Keratinocyte (primary cell): ENCODE measurements at regions not wholly inside any gene's neighbourhood (a gene's known extent, or its start where the extent isn't known, plus 50 kb on each side); places are given as distances from the start of the nearest gene placed in this dataset.

ENCODE experiments used
- DNase-seq: peaks from one replicate; pipeline ENCODE4 v3.0.0-alpha.2; 2011; ENCODE audit warnings: low read depth, missing footprints, low spot score
- FAIRE-seq: peaks from 2 replicates; lab custom pipeline; 2011; peaks lifted over from hg19 to GRCh38; lab: Jason Lieb, UNC
- H2AFZ ChIP-seq: 2 replicates; pipeline ENCODE4 v1.6.0; 2012; ENCODE audit warnings: low read length, control low read depth, inconsistent platforms; ENCODE audit not compliant: control insufficient read depth
- H3K27ac ChIP-seq: 2 replicates; pipeline ENCODE4 v1.5.1; 2011; ENCODE audit warnings: low read length; ENCODE audit not compliant: control insufficient read depth, insufficient read depth
- H3K27me3 ChIP-seq: 3 replicates; pipeline ENCODE4 v1.6.0; 2011; ENCODE audit warnings: low read length; ENCODE audit not compliant: control insufficient read depth, insufficient read depth; ENCODE audit errors: extremely low read depth
- H3K36me3 ChIP-seq, 2 experiments: 2 replicates in 1 of 2; 3 replicates in 1 of 2; pipeline ENCODE4 v1.5.1; 2011; ENCODE audit warnings: low read length in 2 of 2, mild to moderate bottlenecking in 1 of 2; ENCODE audit not compliant: control insufficient read depth in 2 of 2, insufficient read depth in 2 of 2; ENCODE audit errors: extremely low read depth in 1 of 2
- H3K4me1 ChIP-seq: 3 replicates; pipeline ENCODE4 v1.5.1; 2011; ENCODE audit warnings: low read length; ENCODE audit not compliant: control insufficient read depth, insufficient read depth; ENCODE audit errors: extremely low read depth
- H3K4me2 ChIP-seq: 3 replicates; pipeline ENCODE4 v1.6.0; 2011; ENCODE audit warnings: low read depth, low read length; ENCODE audit not compliant: control insufficient read depth, insufficient read depth; ENCODE audit errors: extremely low read depth
- H3K4me3 ChIP-seq, 3 experiments: fragments of 200-600 bp in 1 of 3; sonication (generic) in 1 of 3; 2 replicates in 2 of 3; 3 replicates in 1 of 3; pipeline ENCODE4 v1.5.1; 2011 to 2016; ENCODE audit warnings: low read length in 3 of 3, mild to moderate bottlenecking in 3 of 3, control low read depth in 2 of 3, inconsistent platforms in 1 of 3, low read depth in 1 of 3, mixed read lengths in 1 of 3, mixed run types in 1 of 3, moderate library complexity in 1 of 3; ENCODE audit not compliant: control insufficient read depth in 2 of 3, insufficient read depth in 2 of 3; ENCODE audit errors: extremely low read depth in 1 of 3
- H3K79me2 ChIP-seq: 2 replicates; pipeline ENCODE4 v1.6.0; 2012; ENCODE audit warnings: low read length; ENCODE audit not compliant: control insufficient read depth, insufficient read depth
- H3K9ac ChIP-seq: 3 replicates; pipeline ENCODE4 v1.6.0; 2011; ENCODE audit warnings: low read length; ENCODE audit not compliant: control insufficient read depth, insufficient read depth; ENCODE audit errors: extremely low read depth
- H3K9me1 ChIP-seq: 3 replicates; pipeline ENCODE4 v1.6.0; 2011; ENCODE audit warnings: low read length; ENCODE audit not compliant: control insufficient read depth, insufficient read depth; ENCODE audit errors: extremely low read depth
- H3K9me3 ChIP-seq: 2 replicates; pipeline ENCODE4 v1.5.1; 2012; ENCODE audit warnings: low read depth, low read length; ENCODE audit not compliant: control insufficient read depth
- H4K20me1 ChIP-seq: 3 replicates; pipeline ENCODE4 v1.6.0; 2011; ENCODE audit warnings: low read length; ENCODE audit not compliant: control insufficient read depth, insufficient read depth; ENCODE audit errors: extremely low read depth
- EZH2 ChIP-seq: IDR thresholded peaks from one replicate; pipeline ENCODE4 v1.6.1; 2012; ENCODE audit warnings: inconsistent platforms, mild to moderate bottlenecking, low read length, moderate library complexity
- dilution Hi-C: fragments of 300-500 bp; cut with MboI; formaldehyde crosslinking; loops from one replicate; pipeline ENCODE4 v1.7.0; 2020; ENCODE audit warnings: low sequenced_read_pairs; ENCODE audit not compliant: extremely low pct_ligation_motif_present
- TF ChIP-seq, protein P1 (sequence below), 3 experiments: IDR thresholded peaks in 1 of 3; conservative IDR thresholded peaks in 1 of 3; optimal IDR thresholded peaks in 1 of 3; 2 replicates in 2 of 3; 3 replicates in 1 of 3; pipeline versions ENCODE3 to v1.5.1; 2011; ENCODE audit warnings: low read length in 3 of 3, mild to moderate bottlenecking in 3 of 3, moderate library complexity in 2 of 3, control low read depth in 1 of 3, inconsistent platforms in 1 of 3; ENCODE audit not compliant: insufficient read depth in 2 of 3; ENCODE audit errors: extremely low read depth in 1 of 3

DNA sequence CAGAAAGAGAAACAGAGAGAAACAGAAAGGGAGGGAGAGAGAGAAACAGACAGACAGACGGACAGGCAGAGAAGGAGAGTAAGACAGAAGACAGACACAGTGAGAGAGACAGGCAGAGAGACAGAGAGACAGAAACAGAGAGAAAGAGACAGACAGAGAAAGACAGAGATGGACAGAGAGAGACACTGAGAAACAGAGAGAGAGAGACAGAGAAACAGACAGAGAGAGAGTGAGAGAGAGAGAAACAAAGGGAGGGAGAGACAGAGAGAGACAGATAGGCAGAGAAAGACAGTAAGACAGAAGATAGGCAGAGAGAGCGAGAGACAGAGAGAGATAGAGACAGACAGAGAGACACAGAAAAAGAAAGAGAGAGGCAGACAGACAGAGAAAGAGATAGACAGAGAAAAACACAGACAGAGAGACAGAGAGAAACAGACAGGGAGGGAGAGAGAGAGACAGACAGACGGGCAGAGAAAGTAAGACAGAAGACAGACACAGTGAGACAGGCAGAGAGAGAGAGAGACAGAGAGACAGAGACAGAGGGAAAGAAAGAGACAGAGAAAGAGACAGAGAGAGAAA is 753.4 kb upstream of the DEFB115 start:
- no peaks in the 10 kb centered on the region for H3K9me1 ChIP-seq
- H3K79me2 ChIP-seq, result no peaks in the 10 kb centered on the region
- H3K4me1 ChIP-seq, result no peaks in the 10 kb centered on the region
- no peak overlapping the region for H2AFZ ChIP-seq
- no peaks in the 10 kb centered on the region for H3K27me3 ChIP-seq
- no peak overlapping the region for H3K9ac ChIP-seq
- no peak overlapping the region for H3K4me2 ChIP-seq
- no peaks in the 10 kb centered on the region for H3K36me3 ChIP-seq
- no peaks in the 10 kb centered on the region for H3K9me3 ChIP-seq
- dilution Hi-C loops, result no loop called here
- FAIRE-seq, result no peak
- DNase-seq, result no peak
- no peak overlapping the region for H3K27ac ChIP-seq
- H3K4me3 ChIP-seq, result no peak overlapping the region
- TF ChIP-seq, protein P1, sequence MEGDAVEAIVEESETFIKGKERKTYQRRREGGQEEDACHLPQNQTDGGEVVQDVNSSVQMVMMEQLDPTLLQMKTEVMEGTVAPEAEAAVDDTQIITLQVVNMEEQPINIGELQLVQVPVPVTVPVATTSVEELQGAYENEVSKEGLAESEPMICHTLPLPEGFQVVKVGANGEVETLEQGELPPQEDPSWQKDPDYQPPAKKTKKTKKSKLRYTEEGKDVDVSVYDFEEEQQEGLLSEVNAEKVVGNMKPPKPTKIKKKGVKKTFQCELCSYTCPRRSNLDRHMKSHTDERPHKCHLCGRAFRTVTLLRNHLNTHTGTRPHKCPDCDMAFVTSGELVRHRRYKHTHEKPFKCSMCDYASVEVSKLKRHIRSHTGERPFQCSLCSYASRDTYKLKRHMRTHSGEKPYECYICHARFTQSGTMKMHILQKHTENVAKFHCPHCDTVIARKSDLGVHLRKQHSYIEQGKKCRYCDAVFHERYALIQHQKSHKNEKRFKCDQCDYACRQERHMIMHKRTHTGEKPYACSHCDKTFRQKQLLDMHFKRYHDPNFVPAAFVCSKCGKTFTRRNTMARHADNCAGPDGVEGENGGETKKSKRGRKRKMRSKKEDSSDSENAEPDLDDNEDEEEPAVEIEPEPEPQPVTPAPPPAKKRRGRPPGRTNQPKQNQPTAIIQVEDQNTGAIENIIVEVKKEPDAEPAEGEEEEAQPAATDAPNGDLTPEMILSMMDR (optimal IDR thresholded peaks at IDR 0.05 in 1 of 3, IDR thresholded peaks at IDR 0.05 in 1 of 3, conservative IDR thresholded peaks at IDR 0.05 in 1 of 3; ENCODE audit: extremely low read depth in 1 of 3, insufficient read depth in 2 of 3, low read length in 3 of 3), result no peak
- no peaks in the 10 kb centered on the region for H4K20me1 ChIP-seq

DNA sequence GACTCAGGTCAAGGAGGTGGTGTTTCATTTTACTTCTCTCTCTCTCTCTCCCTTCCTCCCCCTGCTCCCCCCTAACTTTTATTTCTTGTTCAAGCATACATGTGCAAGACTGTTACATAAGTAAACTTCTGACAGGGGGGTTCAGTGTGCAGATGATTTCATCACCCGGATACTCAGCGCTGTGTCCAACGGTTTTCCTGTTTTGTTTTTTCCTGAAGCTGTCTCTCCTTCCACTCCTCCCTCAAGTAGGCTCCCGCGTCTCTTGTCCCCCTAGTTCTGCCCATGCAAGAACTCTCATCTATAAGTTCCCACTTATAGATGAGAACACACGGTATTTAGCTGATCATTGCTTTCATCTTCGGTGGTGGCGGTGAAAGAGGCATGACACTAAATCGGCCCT is 751.9 kb upstream of the DEFB115 start:
- TF ChIP-seq, protein P1 (optimal IDR thresholded peaks at IDR 0.05 in 1 of 3, IDR thresholded peaks at IDR 0.05 in 1 of 3, conservative IDR thresholded peaks at IDR 0.05 in 1 of 3; ENCODE audit: extremely low read depth in 1 of 3, insufficient read depth in 2 of 3, low read length in 3 of 3), result no peak
- TF ChIP-seq EZH2, result no peak
- Histone ChIP-seq H3K79me2 (no peaks in the 10 kb centered on the region), H3K9ac (no peak overlapping the region), H2AFZ (no peak overlapping the region), H3K27ac (no peak overlapping the region), H3K9me3 (peaks cover 4% of the 10 kb centered on the region), H3K4me2 (no peak overlapping the region), H3K27me3 (no peaks in the 10 kb centered on the region), H3K36me3 (no peaks in the 10 kb centered on the region), H3K4me3 (no peak overlapping the region), H3K4me1 (no peaks in the 10 kb centered on the region), H4K20me1 (no peaks in the 10 kb centered on the region), H3K9me1 (no peaks in the 10 kb centered on the region)
- dilution Hi-C loops, result no loop called here
- no peak for FAIRE-seq
- DNase-seq, result no peak
